IPS DF 6.9 (cell line): ENCODE measurements at regions not wholly inside any gene's neighbourhood (a gene's known extent, or its start where the extent isn't known, plus 50 kb on each side); places are given as distances from the start of the nearest gene placed in this dataset.

ENCODE experiments used
- DNase-seq: peaks from one replicate; pipeline ENCODE4 v3.0.0-alpha.2; 2013; ENCODE audit warnings: low read depth, low spot score
- H3K27ac ChIP-seq: one replicate; pipeline ENCODE4 v1.5.1; 2013; ENCODE audit warnings: low read length, control low read depth
- H3K27me3 ChIP-seq: 2 replicates; pipeline ENCODE4 v1.6.1; 2013; ENCODE audit warnings: mild to moderate bottlenecking, low read length; ENCODE audit not compliant: control insufficient read depth, insufficient read depth
- H3K36me3 ChIP-seq: 2 replicates; pipeline ENCODE4 v1.6.1; 2013; ENCODE audit warnings: low read length; ENCODE audit not compliant: control insufficient read depth, insufficient read depth
- H3K4me1 ChIP-seq: 2 replicates; pipeline ENCODE4 v1.6.1; 2013; ENCODE audit warnings: low read length; ENCODE audit not compliant: control insufficient read depth, insufficient read depth
- H3K4me3 ChIP-seq: 2 replicates; pipeline ENCODE4 v1.5.1; 2013; ENCODE audit warnings: mild to moderate bottlenecking, low read length
- H3K9me3 ChIP-seq: 2 replicates; pipeline ENCODE4 v1.6.1; 2013; ENCODE audit warnings: low read length, inconsistent platforms; ENCODE audit not compliant: control insufficient read depth, insufficient read depth
- WGBS: extraction: QIAGEN DNeasy Blood & Tissue Kit; methylation state at CpG from one replicate; pipeline ENCODE4 v1.1.7; 2013; ENCODE audit warnings: mixed read lengths, missing lambda C conversion rate; ENCODE audit not compliant: insufficient read length, insufficient coverage; 5-methylcytosine and 5-hydroxymethylcytosine counted together

DNA sequence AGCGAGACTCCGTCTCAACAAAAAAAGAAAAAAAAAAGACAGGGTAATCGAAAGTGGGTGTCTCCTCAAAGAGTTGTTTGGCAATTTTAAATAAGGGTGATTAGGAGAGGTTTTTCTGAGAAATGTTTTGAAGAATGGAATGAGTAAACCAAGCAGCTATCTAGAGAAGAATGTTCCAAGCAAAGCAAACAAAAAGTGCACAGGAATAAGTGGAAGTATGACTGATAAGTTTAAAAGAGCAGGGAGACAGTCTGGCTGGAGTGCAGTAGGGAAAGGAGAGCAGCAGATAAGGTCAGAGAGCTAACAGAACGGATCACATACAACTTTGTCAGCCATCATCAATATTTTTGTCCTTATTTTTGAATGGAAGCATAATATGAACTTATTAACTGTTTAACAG lies 853.5 kb downstream of the TUSC7 start:
- Histone ChIP-seq H3K27ac (no peak overlapping the region), H3K9me3 (no peaks in the 10 kb centered on the region), H3K4me3 (no peak overlapping the region), H3K4me1 (no peaks in the 10 kb centered on the region), H3K36me3 (no peaks in the 10 kb centered on the region), H3K27me3 (no peaks in the 10 kb centered on the region)
- no CpG with 5 or more reads among the region's 4 CpGs for WGBS
- DNase-seq = no peak

DNA sequence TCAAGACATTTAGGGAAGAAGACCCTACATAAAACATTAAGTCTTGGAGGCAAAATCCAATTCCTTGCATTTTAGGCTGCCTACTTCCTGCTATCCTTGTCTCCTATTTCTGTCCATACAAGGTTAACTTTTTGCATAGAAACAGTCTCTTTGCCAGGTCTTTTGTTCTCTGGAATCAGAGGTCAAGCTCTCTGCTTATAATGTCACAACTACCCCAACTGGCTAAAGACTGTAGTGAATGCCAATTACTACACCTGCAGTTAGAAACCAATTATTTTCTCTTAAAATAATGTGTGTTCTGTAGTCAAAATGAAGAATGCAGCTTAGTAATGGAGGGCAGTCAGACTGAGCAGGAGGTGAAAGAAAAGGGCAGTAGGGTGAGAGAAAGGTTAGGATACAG lies 856.2 kb downstream of the TUSC7 start:
- no peak overlapping the region for H3K27ac ChIP-seq
- no peaks in the 10 kb centered on the region for H3K27me3 ChIP-seq
- H3K4me1 ChIP-seq = no peaks in the 10 kb centered on the region
- no peaks in the 10 kb centered on the region for H3K9me3 ChIP-seq
- no peak for DNase-seq
- H3K4me3 ChIP-seq = no peak overlapping the region
- no peaks in the 10 kb centered on the region for H3K36me3 ChIP-seq

DNA sequence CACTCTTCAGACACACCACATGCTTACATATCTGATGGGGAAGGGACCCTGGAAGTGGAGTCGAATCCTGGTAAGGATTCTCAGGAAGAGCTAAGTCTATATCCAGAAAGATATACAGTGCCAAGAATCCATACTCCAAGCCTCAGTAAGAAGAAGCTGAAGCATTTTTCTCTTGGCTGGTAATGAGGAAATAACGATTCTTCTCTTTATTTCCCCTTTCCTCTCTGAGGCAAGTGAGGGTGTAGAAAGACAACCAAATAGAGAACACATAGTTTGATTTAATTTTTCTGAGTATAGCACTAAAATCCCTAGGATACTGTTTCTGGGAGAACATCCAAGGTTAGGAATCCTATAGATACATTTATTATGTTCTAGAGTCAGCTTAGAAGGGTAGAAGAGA lies 857.3 kb downstream of the TUSC7 start:
- Histone ChIP-seq H3K4me3 (no peak overlapping the region), H3K36me3 (no peaks in the 10 kb centered on the region), H3K4me1 (no peaks in the 10 kb centered on the region), H3K27ac (no peak overlapping the region), H3K9me3 (no peaks in the 10 kb centered on the region), H3K27me3 (no peaks in the 10 kb centered on the region)
- WGBS = no CpG with 5 or more reads among the region's 2 CpGs
- no peak for DNase-seq

DNA sequence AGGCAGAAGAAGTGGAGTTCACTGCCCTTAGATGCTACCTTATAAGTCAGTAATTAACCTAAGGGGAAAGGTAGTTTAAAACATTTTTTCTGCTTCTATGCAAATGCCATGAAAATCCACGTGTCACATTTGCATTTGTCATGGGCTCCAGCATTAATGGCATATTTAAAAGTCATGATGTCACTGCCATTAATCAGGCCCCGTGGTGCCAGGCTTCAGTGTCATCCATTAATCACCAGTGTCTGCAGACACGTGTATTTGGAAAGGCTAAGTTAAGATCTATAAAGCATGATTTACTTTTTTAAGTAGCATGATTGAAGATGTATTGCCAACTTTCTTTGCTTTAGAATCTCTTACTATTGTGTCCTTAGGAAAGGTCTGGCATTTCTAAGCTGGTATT lies 857.8 kb downstream of the TUSC7 start:
- no CpG with 5 or more reads among the region's 3 CpGs for WGBS
- no peaks in the 10 kb centered on the region for H3K36me3 ChIP-seq
- H3K27ac ChIP-seq = no peak overlapping the region
- H3K9me3 ChIP-seq = no peaks in the 10 kb centered on the region
- H3K4me3 ChIP-seq = no peak overlapping the region
- no peaks in the 10 kb centered on the region for H3K4me1 ChIP-seq
- DNase-seq = no peak
- H3K27me3 ChIP-seq = no peaks in the 10 kb centered on the region

DNA sequence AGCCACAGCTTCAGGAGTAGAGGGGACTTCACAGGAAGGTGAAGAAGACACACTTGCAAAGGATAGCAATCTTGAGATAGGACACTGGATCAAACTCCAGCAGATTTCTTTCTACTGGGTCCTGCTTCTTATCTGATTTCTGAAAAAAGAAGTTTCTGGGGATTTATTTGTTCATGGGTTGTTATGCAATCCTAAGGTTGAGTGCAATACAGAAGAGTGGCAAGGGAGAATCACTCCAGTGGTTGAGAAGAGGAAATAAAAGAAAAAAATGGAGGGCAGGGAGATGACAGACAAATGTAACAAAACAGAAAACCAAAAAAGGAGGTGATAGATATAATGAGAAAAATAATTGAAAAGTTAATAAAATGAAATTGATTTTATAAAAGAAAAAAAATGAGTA lies 858.3 kb downstream of the TUSC7 start:
- DNase-seq = no peak
- Histone ChIP-seq H3K27ac (no peak overlapping the region), H3K27me3 (no peaks in the 10 kb centered on the region), H3K4me3 (no peak overlapping the region), H3K9me3 (no peaks in the 10 kb centered on the region), H3K4me1 (no peaks in the 10 kb centered on the region), H3K36me3 (no peaks in the 10 kb centered on the region)

DNA sequence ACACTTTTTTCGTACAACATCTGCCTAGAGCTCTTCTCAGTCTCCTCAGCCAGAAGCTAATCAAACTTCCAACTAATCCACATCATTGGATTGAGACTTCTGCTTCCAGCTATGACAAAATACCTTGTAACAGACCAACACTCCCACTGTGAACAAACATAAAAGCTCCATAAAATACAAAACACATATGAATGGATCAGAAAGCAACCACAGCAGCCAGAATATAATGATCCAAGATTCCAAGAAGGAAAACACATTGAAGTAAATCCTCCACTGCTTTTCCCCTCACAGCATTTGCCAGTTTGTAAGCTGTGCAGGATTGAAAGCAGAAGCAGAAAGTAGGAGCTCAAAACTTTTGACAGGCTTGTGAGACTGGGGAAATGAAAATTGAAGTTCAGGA lies 863.2 kb downstream of the TUSC7 start:
- H3K4me3 ChIP-seq = no peak overlapping the region
- no peak for DNase-seq
- no peaks in the 10 kb centered on the region for H3K4me1 ChIP-seq
- no peaks in the 10 kb centered on the region for H3K27me3 ChIP-seq
- no peaks in the 10 kb centered on the region for H3K9me3 ChIP-seq
- no peak overlapping the region for H3K27ac ChIP-seq
- H3K36me3 ChIP-seq = no peaks in the 10 kb centered on the region
- no CpG with 5 or more reads among the region's 1 CpG for WGBS

DNA sequence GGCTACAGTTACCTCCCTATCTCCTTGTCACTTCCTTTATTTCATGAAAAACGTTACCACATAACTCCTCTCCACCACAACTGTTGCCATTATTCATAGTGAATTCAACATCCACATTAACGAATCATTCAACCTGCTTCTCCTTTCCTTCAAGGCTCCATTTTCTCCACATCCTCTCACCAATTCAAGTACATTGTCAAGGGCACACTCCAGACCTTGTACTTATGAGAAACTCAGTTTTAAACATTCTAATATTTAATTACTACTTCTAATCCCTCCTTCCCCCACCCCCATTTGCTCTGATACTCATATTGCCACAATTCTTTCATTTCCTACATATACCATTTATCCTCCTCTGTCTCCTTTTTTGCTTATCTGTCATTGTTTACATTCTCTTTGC lies 871.2 kb downstream of the TUSC7 start:
- 100% methylated on average over 2 of the region's 2 CpGs for WGBS
- H3K4me1 ChIP-seq = no peaks in the 10 kb centered on the region
- no peak overlapping the region for H3K4me3 ChIP-seq
- H3K36me3 ChIP-seq = no peaks in the 10 kb centered on the region
- H3K9me3 ChIP-seq = no peaks in the 10 kb centered on the region
- H3K27me3 ChIP-seq = no peaks in the 10 kb centered on the region
- H3K27ac ChIP-seq = no peak overlapping the region
- DNase-seq = no peak

DNA sequence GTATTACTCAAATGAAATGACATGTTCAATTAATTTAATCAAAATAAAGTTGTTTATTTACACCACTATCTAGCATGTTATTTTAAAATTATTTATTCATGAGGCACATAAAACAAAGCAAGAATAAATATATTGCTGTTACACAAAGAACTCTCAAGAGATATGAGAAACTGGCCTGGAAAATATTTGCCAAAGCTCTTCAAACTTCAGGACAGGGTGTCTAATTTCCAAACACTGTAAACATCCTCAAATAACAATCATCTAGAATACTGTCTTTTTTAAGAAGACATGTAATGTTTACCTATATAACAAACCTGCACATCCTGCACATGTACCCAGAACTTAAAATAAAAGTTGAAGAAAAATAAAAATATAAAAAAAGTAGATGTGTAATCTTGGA lies 876.6 kb downstream of the TUSC7 start:
- Histone ChIP-seq H3K27me3 (no peaks in the 10 kb centered on the region), H3K36me3 (no peaks in the 10 kb centered on the region), H3K9me3 (no peaks in the 10 kb centered on the region), H3K4me1 (no peaks in the 10 kb centered on the region), H3K4me3 (no peak overlapping the region), H3K27ac (no peak overlapping the region)
- no peak for DNase-seq

DNA sequence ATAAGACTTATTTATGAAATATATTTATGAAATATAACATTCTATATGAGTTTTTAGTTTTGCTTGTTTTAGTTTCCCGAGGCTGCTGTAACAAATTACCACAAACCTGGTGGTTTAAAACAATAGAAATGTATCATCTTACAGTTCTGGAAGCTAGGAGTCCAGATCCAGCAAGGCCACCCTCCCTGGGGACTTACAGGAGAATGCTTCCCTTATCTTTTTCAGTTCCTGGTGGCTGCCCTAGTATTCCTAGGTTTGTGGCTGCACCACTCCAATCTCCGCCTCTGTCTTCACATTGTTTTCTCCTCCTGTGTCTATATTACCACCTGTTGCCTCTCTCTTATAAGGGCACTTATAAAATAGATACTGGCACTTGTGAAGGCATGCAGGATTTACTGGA lies 877.8 kb downstream of the TUSC7 start:
- WGBS = no CpG with 5 or more reads among the region's 2 CpGs
- DNase-seq = no peak
- no peaks in the 10 kb centered on the region for H3K9me3 ChIP-seq
- H3K4me1 ChIP-seq = no peaks in the 10 kb centered on the region
- H3K4me3 ChIP-seq = no peak overlapping the region
- H3K36me3 ChIP-seq = no peaks in the 10 kb centered on the region
- H3K27ac ChIP-seq = no peak overlapping the region
- H3K27me3 ChIP-seq = no peaks in the 10 kb centered on the region

DNA sequence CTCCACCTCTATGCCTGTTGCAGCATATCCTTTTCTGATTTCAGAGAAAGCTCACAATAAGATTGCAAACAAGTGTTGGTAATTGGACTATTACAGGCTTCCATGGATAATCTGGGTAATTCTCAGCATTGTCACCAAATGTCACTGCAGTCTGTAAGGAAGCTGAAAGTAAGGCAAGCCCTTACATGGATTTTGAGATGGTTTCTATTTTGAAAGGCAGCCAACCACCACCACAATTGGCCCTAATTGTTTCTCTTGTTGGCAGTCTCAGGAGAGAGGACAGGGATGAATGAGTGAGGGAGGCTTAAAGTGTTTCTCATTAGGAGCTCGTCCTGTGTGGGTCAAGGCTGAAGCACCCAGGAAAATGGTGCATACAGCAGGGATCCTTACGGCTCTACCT lies 879.9 kb downstream of the TUSC7 start:
- DNase-seq = no peak
- Histone ChIP-seq H3K9me3 (no peaks in the 10 kb centered on the region), H3K4me3 (no peak overlapping the region), H3K36me3 (no peaks in the 10 kb centered on the region), H3K27ac (no peak overlapping the region), H3K4me1 (no peaks in the 10 kb centered on the region), H3K27me3 (no peaks in the 10 kb centered on the region)
- no CpG with 5 or more reads among the region's 2 CpGs for WGBS

DNA sequence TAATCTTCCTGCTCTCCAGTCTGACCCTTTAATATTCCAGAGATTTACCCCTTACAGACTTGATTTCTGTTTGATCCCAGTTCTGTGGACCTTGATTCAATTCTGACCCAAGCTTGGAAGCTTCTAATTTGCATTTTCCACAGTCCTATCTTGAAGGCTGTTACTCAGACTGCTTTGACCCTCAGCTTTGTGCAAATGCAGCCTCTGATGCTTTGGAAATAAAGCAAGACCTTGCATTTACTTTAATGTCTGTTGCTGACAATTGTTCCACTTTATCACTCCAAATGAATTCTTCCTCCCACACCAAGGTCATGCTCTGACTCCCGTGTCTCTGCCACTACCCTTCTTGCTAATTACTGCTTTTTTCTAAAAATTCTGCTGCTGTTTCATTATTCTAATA lies 886.0 kb downstream of the TUSC7 start:
- no peak overlapping the region for H3K4me3 ChIP-seq
- no peaks in the 10 kb centered on the region for H3K36me3 ChIP-seq
- H3K27ac ChIP-seq = no peak overlapping the region
- H3K4me1 ChIP-seq = no peaks in the 10 kb centered on the region
- H3K27me3 ChIP-seq = no peaks in the 10 kb centered on the region
- no peak for DNase-seq
- H3K9me3 ChIP-seq = no peaks in the 10 kb centered on the region
- WGBS = no CpG with 5 or more reads among the region's 1 CpG

DNA sequence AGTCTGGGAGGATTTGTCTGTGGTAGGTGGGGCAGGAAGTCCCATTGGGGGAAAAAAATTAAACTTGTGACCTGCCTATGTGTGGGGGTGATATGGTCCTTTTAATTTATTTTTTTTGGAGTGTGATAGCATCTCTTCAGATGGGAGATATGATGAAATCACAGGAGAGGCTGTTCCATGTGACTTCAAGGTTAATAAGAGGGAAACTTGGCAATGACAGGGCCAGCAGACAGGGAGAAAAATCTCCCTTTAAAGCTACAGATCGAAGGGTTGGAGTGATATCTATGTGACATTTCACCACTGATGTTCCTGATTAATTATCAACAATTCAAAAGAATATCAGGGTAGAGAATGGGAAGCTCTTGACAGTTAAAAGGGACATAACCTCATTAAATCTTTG lies 886.9 kb downstream of the TUSC7 start:
- no CpG with 5 or more reads among the region's 1 CpG for WGBS
- no peak overlapping the region for H3K27ac ChIP-seq
- no peaks in the 10 kb centered on the region for H3K27me3 ChIP-seq
- no peaks in the 10 kb centered on the region for H3K4me1 ChIP-seq
- no peaks in the 10 kb centered on the region for H3K36me3 ChIP-seq
- no peaks in the 10 kb centered on the region for H3K9me3 ChIP-seq
- DNase-seq = no peak
- no peak overlapping the region for H3K4me3 ChIP-seq
